Activated CD4-positive, alpha-beta T cell treated with anti-CD3 and anti-CD28 coated beads for 48 hours (primary cell): ENCODE measurements at regions not wholly inside any gene's neighbourhood (a gene's known extent, or its start where the extent isn't known, plus 50 kb on each side); places are given as distances from the start of the nearest gene placed in this dataset.

ENCODE experiments used
- DNase-seq: peaks from one replicate; pipeline ENCODE4 v3.0.0-alpha.2; 2020

- DNase-seq = no peak
Measured at GRCh38 chr7:39890411-39890810, 59.6 kb upstream of the CDK13 start.

GRCh38 chr7:39891894-39892293 is 58.2 kb upstream of the CDK13 start:
- DNase-seq = no peak

- no peak for DNase-seq
Measured at GRCh38 chr7:39892361-39892760, 57.7 kb upstream of the CDK13 start.

GRCh38 chr7:39894904-39895303 is 55.2 kb upstream of the CDK13 start:
- DNase-seq = no peak

GRCh38 chr7:39896840-39897239 is 53.2 kb upstream of the CDK13 start:
- DNase-seq = no peak

GRCh38 chr7:39898867-39899266 is 51.2 kb upstream of the CDK13 start:
- no peak for DNase-seq
